HEK293T (cell line): ENCODE measurements at regions not wholly inside any gene's neighbourhood (a gene's known extent, or its start where the extent isn't known, plus 50 kb on each side); places are given as distances from the start of the nearest gene placed in this dataset.

Experiments
- ARNT ChIP-seq: fragments of 450-650 bp; IDR thresholded peaks from 2 replicates; pipeline ENCODE4 v1.6.1; 2017; ENCODE audit warnings: mild to moderate bottlenecking
- BHLHE40 ChIP-seq: fragments of 450-650 bp; IDR thresholded peaks from 2 replicates; pipeline ENCODE4 v1.6.1; 2016; ENCODE audit warnings: mild to moderate bottlenecking, moderate library complexity, borderline replicate concordance
- ELF4 ChIP-seq: fragments of 450-650 bp; IDR thresholded peaks from 2 replicates; pipeline ENCODE4 v1.6.1; 2017; ENCODE audit warnings: antibody characterized with exemption
- FOXK2 ChIP-seq: fragments of 450-650 bp; IDR thresholded peaks from 2 replicates; pipeline ENCODE4 v1.6.1; 2016; ENCODE audit warnings: mild to moderate bottlenecking
- FOXM1 ChIP-seq: fragments of 450-650 bp; IDR thresholded peaks from 2 replicates; pipeline ENCODE4 v1.6.1; 2017; ENCODE audit warnings: mild to moderate bottlenecking, borderline replicate concordance
- HDGF ChIP-seq: fragments of 450-650 bp; IDR thresholded peaks from 2 replicates; pipeline ENCODE4 v1.6.1; 2017; ENCODE audit warnings: antibody characterized with exemption, borderline replicate concordance
- NFRKB ChIP-seq: fragments of 450-650 bp; IDR thresholded peaks from 2 replicates; pipeline ENCODE4 v1.6.1; 2016; ENCODE audit warnings: mild to moderate bottlenecking, moderate library complexity
- PKNOX1 ChIP-seq: fragments of 450-650 bp; IDR thresholded peaks from 2 replicates; pipeline ENCODE4 v1.6.1; 2016
- SP1 ChIP-seq: fragments of 450-650 bp; IDR thresholded peaks from 2 replicates; pipeline ENCODE4 v1.6.1; 2017
- SUZ12 ChIP-seq: fragments of 450-650 bp; IDR thresholded peaks from 2 replicates; pipeline ENCODE4 v1.6.1; 2016; ENCODE audit warnings: mild to moderate bottlenecking
- ZNF384 ChIP-seq: fragments of 450-650 bp; IDR thresholded peaks from 2 replicates; pipeline ENCODE4 v1.6.1; 2016

DNA sequence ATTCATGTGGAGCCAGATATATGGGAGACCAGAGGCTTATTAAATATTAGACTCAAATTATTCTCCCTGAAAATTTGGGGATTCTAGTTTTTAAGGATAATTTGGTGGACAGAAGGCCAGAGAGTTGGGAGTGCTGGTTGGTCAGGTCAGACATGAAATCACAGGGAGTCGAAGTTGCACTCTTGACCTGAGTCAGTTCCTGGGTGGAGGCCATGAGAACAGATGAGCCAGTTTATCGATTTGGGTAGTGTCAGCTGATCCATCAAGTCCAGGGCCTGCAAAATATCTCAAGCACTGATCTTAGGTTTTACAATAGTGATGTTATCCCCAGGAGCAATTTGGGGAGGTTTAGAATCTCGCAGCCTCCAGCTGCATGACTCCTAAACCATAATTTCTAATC is 563.5 kb upstream of the NRSN1 start:
- TF ChIP-seq NFRKB (no peak), SP1 (no peak), PKNOX1 (no peak), HDGF (no peak), FOXM1 (no peak), BHLHE40 (no peak), ZNF384 (no peak), FOXK2 (no peak), SUZ12 (no peak), ARNT (no peak), ELF4 (no peak)
